IPS DF 6.9 (cell line): ENCODE measurements at regions not wholly inside any gene's neighbourhood (a gene's known extent, or its start where the extent isn't known, plus 50 kb on each side); places are given as distances from the start of the nearest gene placed in this dataset.
"Not testable (repeated sequence)": the region's sequence is repeated elsewhere in the genome, so short reads cannot be mapped to it uniquely, and the experiment has no call there.

Source experiments
- DNase-seq: peaks from one replicate; pipeline ENCODE4 v3.0.0-alpha.2; 2013; ENCODE audit warnings: low read depth, low spot score
- H3K27ac ChIP-seq: one replicate; pipeline ENCODE4 v1.5.1; 2013; ENCODE audit warnings: low read length, control low read depth
- H3K27me3 ChIP-seq: 2 replicates; pipeline ENCODE4 v1.6.1; 2013; ENCODE audit warnings: mild to moderate bottlenecking, low read length; ENCODE audit not compliant: control insufficient read depth, insufficient read depth
- H3K36me3 ChIP-seq: 2 replicates; pipeline ENCODE4 v1.6.1; 2013; ENCODE audit warnings: low read length; ENCODE audit not compliant: control insufficient read depth, insufficient read depth
- H3K4me1 ChIP-seq: 2 replicates; pipeline ENCODE4 v1.6.1; 2013; ENCODE audit warnings: low read length; ENCODE audit not compliant: control insufficient read depth, insufficient read depth
- H3K4me3 ChIP-seq: 2 replicates; pipeline ENCODE4 v1.5.1; 2013; ENCODE audit warnings: mild to moderate bottlenecking, low read length
- H3K9me3 ChIP-seq: 2 replicates; pipeline ENCODE4 v1.6.1; 2013; ENCODE audit warnings: low read length, inconsistent platforms; ENCODE audit not compliant: control insufficient read depth, insufficient read depth
- WGBS: extraction: QIAGEN DNeasy Blood & Tissue Kit; methylation state at CpG from one replicate; pipeline ENCODE4 v1.1.7; 2013; ENCODE audit warnings: mixed read lengths, missing lambda C conversion rate; ENCODE audit not compliant: insufficient read length, insufficient coverage; 5-methylcytosine and 5-hydroxymethylcytosine counted together

DNA sequence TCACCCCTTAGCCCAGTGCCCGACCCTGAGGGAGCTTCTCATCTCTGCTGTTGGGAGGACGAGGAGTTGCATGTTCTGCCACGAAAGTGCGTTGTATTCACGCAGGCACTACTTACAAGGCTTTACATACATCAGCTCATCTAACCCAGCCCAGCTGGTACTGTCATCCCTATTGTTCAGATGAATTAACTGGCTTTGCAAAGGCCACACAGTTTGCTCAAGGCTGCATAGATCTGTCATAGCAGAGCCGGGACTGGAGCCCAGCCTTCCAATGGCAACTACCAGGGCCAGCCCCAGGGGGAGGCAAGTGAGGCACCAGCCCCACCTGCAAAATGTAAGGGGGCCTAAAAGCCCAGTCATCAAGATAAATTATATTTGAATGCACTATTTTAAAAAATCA, 257.6 kb downstream of the NFATC2 start:
- no CpG with 5 or more reads among the region's 6 CpGs for WGBS
- H3K27me3 ChIP-seq, result no peaks in the 10 kb centered on the region
- no peaks in the 10 kb centered on the region for H3K4me1 ChIP-seq
- DNase-seq, result no peak
- no peak overlapping the region for H3K4me3 ChIP-seq
- no peaks in the 10 kb centered on the region for H3K36me3 ChIP-seq
- H3K9me3 ChIP-seq, result no peaks in the 10 kb centered on the region
- H3K27ac ChIP-seq, result no peak overlapping the region

DNA sequence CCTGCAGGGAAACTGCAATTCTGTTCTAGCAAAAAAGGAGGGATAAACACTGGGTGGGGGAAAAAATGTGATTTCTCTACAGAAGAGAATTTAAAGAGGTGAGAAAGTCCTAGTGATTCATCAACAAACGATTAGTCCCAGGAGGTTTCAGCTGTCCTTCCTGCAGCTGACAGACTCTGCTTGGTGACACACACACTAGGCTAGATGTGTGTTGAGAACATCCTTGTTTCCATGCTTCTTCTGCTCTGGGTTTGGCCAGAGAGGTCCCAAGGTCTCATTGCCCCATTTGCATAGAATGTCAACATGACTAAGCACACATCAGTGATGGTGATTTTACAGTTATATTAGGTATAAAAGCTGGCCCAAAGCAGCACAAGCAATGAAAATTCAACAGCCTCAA, 258.3 kb downstream of the NFATC2 start:
- Histone ChIP-seq H3K4me3 (no peak overlapping the region), H3K9me3 (no peaks in the 10 kb centered on the region), H3K4me1 (no peaks in the 10 kb centered on the region), H3K27ac (no peak overlapping the region), H3K27me3 (no peaks in the 10 kb centered on the region), H3K36me3 (no peaks in the 10 kb centered on the region)
- DNase-seq, result no peak
- WGBS, result no CpG with 5 or more reads among the region's 1 CpG

DNA sequence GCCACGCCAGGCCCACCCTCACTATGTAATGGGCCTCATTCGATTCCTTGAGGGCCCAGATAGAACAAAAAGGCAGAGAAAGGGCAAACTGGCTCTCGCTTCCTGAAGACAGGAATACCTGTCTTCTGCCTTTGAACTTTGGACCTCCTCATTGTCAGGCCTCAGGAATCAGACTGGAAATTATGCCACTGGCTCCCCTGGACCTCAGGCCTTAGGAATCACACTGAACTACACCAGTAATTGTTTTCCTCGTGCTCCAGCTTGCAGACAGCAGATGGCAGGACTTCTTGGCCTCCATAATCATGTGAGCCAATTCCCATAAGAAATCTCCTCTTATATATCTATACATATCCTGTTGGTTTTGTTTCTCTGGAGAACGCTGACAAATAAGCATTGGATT, 258.6 kb upstream of the KCNG1 start:
- no peak overlapping the region for H3K27ac ChIP-seq
- no peaks in the 10 kb centered on the region for H3K4me1 ChIP-seq
- no peaks in the 10 kb centered on the region for H3K27me3 ChIP-seq
- H3K36me3 ChIP-seq, result no peaks in the 10 kb centered on the region
- H3K4me3 ChIP-seq, result no peak overlapping the region
- H3K9me3 ChIP-seq, result no peaks in the 10 kb centered on the region
- no peak for DNase-seq
- WGBS, result no CpG with 5 or more reads among the region's 5 CpGs

DNA sequence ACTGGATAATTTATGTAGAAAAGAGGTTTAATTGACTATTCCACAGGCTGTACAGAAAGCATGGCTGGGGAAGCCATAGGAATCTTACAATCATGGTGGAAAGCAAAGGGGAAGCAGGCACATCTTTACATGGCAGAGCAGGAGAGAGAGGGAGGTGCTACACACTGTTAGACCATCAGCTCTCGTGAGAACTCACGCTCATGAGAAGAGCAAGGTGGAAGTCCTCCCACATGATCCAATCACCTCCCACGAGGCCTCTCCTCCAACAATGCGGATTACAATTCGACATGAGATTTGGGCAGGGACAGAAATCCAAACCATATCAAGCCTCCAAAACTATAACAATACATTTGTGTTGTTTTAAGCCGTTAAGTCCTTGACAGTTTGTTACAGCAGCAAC, 257.1 kb upstream of the KCNG1 start:
- no peak overlapping the region for H3K4me3 ChIP-seq
- H3K4me1 ChIP-seq, result no peaks in the 10 kb centered on the region
- H3K27ac ChIP-seq, result no peak overlapping the region
- no peaks in the 10 kb centered on the region for H3K36me3 ChIP-seq
- H3K9me3 ChIP-seq, result no peaks in the 10 kb centered on the region
- no peaks in the 10 kb centered on the region for H3K27me3 ChIP-seq
- no CpG with 5 or more reads among the region's 6 CpGs for WGBS
- no peak for DNase-seq

DNA sequence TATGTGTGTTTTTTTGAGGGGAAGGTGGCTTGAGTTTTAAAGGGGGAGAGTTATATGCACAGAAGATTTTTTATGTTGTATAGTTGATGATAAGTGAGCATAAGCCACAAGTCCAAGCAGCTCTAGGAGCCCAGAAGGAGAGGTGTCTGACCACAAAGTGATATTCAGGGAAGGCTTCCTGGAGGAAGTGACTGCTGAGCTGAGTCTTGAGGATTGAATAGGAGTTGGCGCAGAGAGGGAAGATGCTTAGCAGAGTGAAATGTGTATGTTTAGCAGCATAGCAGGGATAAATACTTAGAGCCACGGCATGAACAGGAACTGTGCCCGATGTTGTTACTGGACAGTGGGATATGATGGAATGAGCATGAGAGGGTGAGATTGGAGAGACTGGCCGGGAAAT, 255.1 kb upstream of the KCNG1 start:
- no peaks in the 10 kb centered on the region for H3K4me1 ChIP-seq
- H3K27ac ChIP-seq, result no peak overlapping the region
- no peak overlapping the region for H3K4me3 ChIP-seq
- no peak for DNase-seq
- no CpG with 5 or more reads among the region's 4 CpGs for WGBS
- H3K36me3 ChIP-seq, result no peaks in the 10 kb centered on the region
- H3K9me3 ChIP-seq, result no peaks in the 10 kb centered on the region
- no peaks in the 10 kb centered on the region for H3K27me3 ChIP-seq

DNA sequence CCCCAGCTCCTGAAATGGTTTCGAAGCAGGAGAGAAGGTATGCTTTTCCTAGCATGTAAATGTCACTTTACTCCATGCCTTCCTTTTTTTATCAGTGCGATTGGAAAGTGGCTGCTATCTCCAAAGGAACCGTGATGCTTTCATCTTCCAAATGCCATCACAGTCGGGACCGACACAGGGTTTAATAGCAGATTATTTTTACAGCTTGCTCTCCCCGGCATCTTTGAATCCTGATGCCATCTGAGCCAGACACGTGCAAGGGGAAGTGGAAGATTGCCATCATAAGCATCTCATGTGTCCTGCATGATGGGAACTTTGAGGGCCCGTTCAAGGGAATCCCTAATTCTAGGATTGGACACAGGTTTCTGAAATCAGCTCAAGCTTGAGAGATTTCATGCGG, 253.4 kb upstream of the KCNG1 start:
- no peaks in the 10 kb centered on the region for H3K27me3 ChIP-seq
- no peak overlapping the region for H3K27ac ChIP-seq
- no peak for DNase-seq
- H3K9me3 ChIP-seq, result no peaks in the 10 kb centered on the region
- H3K36me3 ChIP-seq, result no peaks in the 10 kb centered on the region
- no CpG with 5 or more reads among the region's 9 CpGs for WGBS
- H3K4me3 ChIP-seq, result no peak overlapping the region
- no peaks in the 10 kb centered on the region for H3K4me1 ChIP-seq

DNA sequence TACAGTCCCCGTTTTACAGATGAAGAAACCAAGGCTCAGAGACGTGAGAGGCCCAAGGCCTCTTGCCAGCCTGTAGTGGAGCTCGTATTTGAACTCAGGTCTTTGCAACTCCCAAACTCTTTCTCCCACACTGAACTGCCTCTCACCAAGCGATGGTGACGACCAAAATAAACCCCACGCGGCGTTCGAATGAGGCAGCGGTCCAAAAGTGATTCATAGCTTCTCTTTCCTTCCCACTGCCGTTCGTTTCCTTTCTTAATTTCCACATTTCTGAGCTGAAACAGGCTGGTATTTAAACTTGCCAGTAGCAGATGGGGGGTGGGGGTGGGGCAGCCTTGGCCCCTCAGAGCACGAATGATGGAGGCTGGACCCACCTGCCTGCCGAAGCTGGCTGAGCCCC, 252.9 kb upstream of the KCNG1 start:
- no peaks in the 10 kb centered on the region for H3K36me3 ChIP-seq
- H3K27ac ChIP-seq, result no peak overlapping the region
- no peaks in the 10 kb centered on the region for H3K9me3 ChIP-seq
- no peak overlapping the region for H3K4me3 ChIP-seq
- no peaks in the 10 kb centered on the region for H3K27me3 ChIP-seq
- no peak for DNase-seq
- H3K4me1 ChIP-seq, result no peaks in the 10 kb centered on the region
- no CpG with 5 or more reads among the region's 14 CpGs for WGBS

DNA sequence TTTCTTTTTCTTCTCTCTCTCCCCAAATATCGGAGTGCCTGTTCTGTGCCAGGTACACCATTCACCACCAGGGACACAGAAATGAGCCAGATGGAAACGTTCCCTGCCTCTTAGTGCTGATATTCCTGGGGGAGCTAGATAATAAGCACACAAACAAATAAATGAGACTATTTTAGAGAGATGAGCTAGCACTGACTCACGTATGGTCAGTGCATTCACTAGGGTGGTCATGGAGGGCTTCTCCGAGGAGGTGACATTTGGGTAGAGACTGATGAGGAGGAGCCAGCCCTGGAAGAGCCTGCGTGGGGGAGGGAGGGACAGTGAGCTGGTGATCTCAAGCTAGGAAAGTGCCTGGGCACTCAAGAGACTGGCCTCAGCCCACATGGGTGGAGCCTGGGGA, 252.3 kb upstream of the KCNG1 start:
- H3K4me3 ChIP-seq, result no peak overlapping the region
- no peaks in the 10 kb centered on the region for H3K27me3 ChIP-seq
- no peaks in the 10 kb centered on the region for H3K9me3 ChIP-seq
- H3K4me1 ChIP-seq, result no peaks in the 10 kb centered on the region
- DNase-seq, result no peak
- H3K36me3 ChIP-seq, result no peaks in the 10 kb centered on the region
- no CpG with 5 or more reads among the region's 5 CpGs for WGBS
- no peak overlapping the region for H3K27ac ChIP-seq

DNA sequence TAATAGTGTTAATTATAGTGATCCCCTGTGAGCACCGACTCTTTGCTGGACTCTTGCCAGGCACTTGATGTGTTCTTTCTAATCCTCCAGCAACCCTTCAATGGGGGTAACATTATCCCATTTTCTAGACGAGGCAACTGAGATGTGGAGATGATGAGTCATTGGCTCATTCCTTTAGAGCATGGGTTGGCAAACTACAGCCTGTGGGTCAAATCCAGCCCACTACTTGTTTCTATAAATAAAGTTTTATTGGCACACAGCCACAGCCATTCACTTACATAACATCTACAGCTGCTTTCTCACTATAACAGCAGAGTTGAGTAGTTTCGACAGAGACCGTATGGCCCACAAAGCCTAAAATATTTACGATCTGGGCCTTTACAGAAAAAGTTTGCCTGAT, 249.5 kb upstream of the KCNG1 start:
- Histone ChIP-seq H3K27me3 (no peaks in the 10 kb centered on the region), H3K36me3 (no peaks in the 10 kb centered on the region), H3K4me3 (no peak overlapping the region), H3K4me1 (no peaks in the 10 kb centered on the region), H3K9me3 (no peaks in the 10 kb centered on the region), H3K27ac (no peak overlapping the region)
- no CpG with 5 or more reads among the region's 5 CpGs for WGBS
- no peak for DNase-seq

DNA sequence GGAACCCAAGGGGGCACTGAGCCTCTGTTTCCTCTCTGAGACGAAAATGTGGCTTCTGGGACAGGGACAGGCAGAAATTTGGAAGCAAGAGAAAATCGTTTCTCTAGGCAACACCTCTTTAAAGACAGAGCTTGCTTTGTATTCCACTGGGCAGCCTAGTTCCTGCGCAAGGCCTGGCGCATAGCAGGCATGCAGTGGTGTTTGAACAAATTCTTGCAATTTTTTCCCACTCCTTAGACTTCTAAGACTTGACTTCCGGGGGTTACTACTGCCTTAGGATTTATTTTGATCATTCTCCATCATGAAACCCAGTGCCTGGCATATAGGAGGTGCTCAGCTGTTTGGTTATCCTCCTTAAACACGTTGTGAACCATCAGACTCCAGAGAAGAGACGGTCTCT, 249.0 kb upstream of the KCNG1 start:
- Histone ChIP-seq H3K9me3 (no peaks in the 10 kb centered on the region), H3K27me3 (no peaks in the 10 kb centered on the region), H3K27ac (no peak overlapping the region), H3K4me3 (no peak overlapping the region), H3K36me3 (no peaks in the 10 kb centered on the region), H3K4me1 (no peaks in the 10 kb centered on the region)
- no peak for DNase-seq
- no CpG with 5 or more reads among the region's 7 CpGs for WGBS

DNA sequence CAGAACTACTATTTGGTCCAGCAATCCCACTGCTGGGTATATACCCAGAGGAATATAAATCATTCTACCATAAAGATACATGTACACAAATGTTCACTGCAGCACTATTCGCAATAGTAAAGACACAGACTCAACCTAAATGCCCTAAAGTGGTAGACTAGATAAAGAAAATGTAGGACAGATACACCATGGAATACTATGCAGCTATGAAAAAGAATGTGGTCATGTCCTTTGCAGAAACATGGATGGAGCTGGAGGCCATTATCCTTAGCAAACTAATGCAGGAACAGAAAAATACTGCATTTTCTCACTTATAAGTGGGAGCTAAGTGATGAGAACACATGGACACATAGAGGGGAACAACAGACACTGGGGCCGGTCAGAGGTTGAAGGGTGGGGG, 248.4 kb upstream of the KCNG1 start:
- H3K4me1 ChIP-seq, H3K36me3 ChIP-seq, H3K27ac ChIP-seq, DNase-seq, H3K4me3 ChIP-seq, H3K9me3 ChIP-seq, H3K27me3 ChIP-seq: not testable (repeated sequence)
- no CpG with 5 or more reads among the region's 2 CpGs for WGBS
